ENCODE measurements at regions not wholly inside any gene's neighbourhood (a gene's known extent, or its start where the extent isn't known, plus 50 kb on each side); places are given as distances from the start of the nearest gene placed in this dataset.

DNA sequence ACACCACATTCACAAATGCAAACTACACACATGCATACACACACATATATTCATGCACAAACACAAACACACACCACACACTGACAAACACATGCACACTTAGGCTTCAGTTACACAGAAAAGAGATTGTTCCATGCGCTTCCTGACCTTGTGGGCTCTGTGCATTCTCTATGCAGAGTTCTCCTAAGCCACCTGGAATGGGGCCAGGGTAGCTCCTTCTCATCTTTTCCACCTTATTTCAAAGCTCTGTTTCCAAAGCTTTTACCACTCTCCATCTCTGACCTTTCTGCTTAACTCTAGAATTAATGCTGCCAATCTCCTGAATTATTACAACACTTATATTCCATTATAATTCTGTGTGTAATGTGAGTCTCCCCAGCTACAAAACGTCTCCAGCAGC, 522.3 kb upstream of the MYT1L start:
- H3K4me3 ChIP-seq (ENCODE audit: low read length): no peak overlapping the region
- 54% methylated on average over 1 of the region's 2 CpGs for WGBS (ENCODE audit: insufficient coverage)

DNA sequence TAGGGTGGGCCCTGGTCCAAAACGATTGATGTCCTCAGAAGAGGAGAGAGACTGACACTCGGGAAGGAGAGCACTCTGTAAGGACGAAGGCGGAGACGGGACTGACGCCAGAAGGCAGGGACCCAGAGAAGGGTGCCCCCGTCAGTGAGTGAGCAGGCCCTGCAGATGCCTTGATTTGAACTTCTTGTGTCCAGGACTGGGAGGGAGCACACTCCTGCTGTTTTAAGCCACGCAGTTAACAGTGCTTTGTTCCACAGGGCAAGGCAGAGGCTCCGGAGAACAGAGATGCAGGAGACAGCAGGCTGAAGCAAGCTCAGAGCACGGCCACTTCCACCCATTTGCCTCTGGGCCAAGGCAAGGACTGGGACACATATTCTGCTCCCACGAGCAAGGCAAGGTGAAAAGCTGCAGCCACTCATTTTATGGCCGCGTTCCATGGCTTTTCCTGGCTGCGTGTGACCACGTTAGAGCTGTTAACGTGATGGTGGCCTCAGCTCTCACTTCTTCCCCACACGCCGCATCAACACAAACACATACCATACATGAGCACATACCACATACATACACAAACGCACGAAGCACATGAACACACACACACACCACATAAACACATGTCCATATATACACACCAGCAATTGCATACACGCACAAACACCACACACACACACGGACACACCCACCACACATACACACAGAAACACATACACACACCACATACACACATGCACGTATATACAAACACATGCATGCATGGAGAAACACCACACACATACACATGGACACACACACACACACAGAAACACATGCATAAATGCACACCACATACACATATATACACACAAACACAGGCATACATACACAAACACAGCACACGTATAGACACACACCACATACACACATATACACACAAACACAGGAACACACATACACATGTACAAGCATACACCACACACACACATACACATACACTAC, 521.0 kb upstream of the MYT1L start:
- Histone ChIP-seq H3K27ac (ENCODE audit: low read length) (no peak overlapping the region), H3K4me1 (ENCODE audit: control insufficient read depth, insufficient read depth, low read length) (peaks cover 32% of the 10 kb centered on the region), H3K36me3 (ENCODE audit: control insufficient read depth, insufficient read depth, low read length) (no peaks in the 10 kb centered on the region), H3K9me3 (replicated peaks; ENCODE audit: control insufficient read depth, low read depth, low read length) (no peaks in the 10 kb centered on the region), H3K27me3 (ENCODE audit: control insufficient read depth, insufficient read depth, low read length) (no peaks in the 10 kb centered on the region), H3K4me3 (ENCODE audit: low read length) (no peak overlapping the region)
- peak; percentile 10 for DNase-seq
- 57% methylated on average over 24 of the region's 24 CpGs for WGBS (ENCODE audit: insufficient coverage)

More for the DNA sequence above, 522.3 kb upstream of the MYT1L start:
- no peaks in the 10 kb centered on the region for H3K36me3 ChIP-seq (ENCODE audit: control insufficient read depth, insufficient read depth, low read length)
- H3K27ac ChIP-seq (ENCODE audit: low read length): no peak overlapping the region
- H3K4me1 ChIP-seq (ENCODE audit: control insufficient read depth, insufficient read depth, low read length): peaks cover 20% of the 10 kb centered on the region
- H3K27me3 ChIP-seq (ENCODE audit: control insufficient read depth, insufficient read depth, low read length): no peaks in the 10 kb centered on the region
- DNase-seq: peak; percentile 58
- no peaks in the 10 kb centered on the region for H3K9me3 ChIP-seq (replicated peaks; ENCODE audit: control insufficient read depth, low read depth, low read length)

DNA sequence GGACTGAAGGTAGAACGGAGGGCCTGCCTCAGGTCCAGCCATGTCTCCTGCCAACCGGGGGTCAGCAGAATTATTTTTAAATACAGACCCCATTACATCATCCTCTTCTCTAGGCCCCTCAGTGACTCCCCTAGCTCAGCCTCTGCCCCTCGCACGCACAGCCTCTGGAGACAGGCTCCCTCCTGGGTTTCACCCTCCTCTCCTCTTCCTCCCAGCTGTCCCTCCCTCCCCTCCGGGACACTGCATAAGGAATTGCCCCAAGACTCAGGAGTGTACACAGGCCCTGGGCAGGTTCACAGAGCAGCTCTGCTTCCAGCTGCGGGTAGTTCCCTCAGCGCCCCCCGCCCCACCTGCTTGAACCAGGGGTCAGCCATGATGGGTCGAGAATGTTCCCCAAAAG, 520.2 kb upstream of the MYT1L start:
- H3K27ac ChIP-seq (ENCODE audit: low read length): no peak overlapping the region
- 83% methylated on average over 6 of the region's 9 CpGs for WGBS (ENCODE audit: insufficient coverage)
- H3K27me3 ChIP-seq (ENCODE audit: control insufficient read depth, insufficient read depth, low read length): no peaks in the 10 kb centered on the region
- no peaks in the 10 kb centered on the region for H3K9me3 ChIP-seq (replicated peaks; ENCODE audit: control insufficient read depth, low read depth, low read length)
- no peak overlapping the region for H3K4me3 ChIP-seq (ENCODE audit: low read length)
- peaks cover 40% of the 10 kb centered on the region for H3K4me1 ChIP-seq (ENCODE audit: control insufficient read depth, insufficient read depth, low read length)
- no peaks in the 10 kb centered on the region for H3K36me3 ChIP-seq (ENCODE audit: control insufficient read depth, insufficient read depth, low read length)
- no peak for DNase-seq

GRCh38 chr2:2850859-2851258, 519.8 kb upstream of the MYT1L start:
- Histone ChIP-seq H3K9me3 (replicated peaks; ENCODE audit: control insufficient read depth, low read depth, low read length) (no peaks in the 10 kb centered on the region), H3K27me3 (ENCODE audit: control insufficient read depth, insufficient read depth, low read length) (no peaks in the 10 kb centered on the region), H3K4me3 (ENCODE audit: low read length) (no peak overlapping the region), H3K27ac (ENCODE audit: low read length) (no peak overlapping the region), H3K36me3 (ENCODE audit: control insufficient read depth, insufficient read depth, low read length) (no peaks in the 10 kb centered on the region), H3K4me1 (ENCODE audit: control insufficient read depth, insufficient read depth, low read length) (peaks cover 44% of the 10 kb centered on the region)
- DNase-seq: no peak
- 81% methylated on average over 3 of the region's 7 CpGs for WGBS (ENCODE audit: insufficient coverage)

DNA sequence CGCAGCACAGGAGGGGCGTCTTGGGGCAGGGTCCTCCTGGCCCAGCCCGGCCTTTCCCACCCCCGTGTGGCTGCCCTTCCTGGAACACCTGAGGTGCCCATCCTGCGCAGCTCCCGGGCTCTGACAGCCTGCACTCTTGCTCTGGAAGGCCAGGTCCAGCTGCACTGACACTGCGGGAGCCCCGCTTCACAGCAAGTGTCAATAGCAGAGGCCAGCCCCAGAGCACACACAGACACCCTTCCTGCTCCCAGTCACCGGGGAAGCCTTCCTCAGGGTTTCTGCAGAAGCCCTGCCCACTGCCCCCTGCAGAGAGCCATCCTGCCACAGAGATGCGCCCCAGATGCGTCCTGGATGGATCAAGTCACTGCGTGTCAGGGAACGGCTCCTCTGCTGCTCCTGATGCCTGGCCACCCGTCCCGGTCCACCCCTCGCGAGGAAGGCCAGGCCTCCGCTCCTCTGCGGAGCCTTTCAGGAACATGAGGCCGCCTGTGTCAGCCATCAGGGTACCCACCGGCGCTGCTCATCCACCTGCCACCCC, 519.2 kb upstream of the MYT1L start:
- H3K4me1 ChIP-seq (ENCODE audit: control insufficient read depth, insufficient read depth, low read length): peaks cover 46% of the 10 kb centered on the region
- H3K9me3 ChIP-seq (replicated peaks; ENCODE audit: control insufficient read depth, low read depth, low read length): no peaks in the 10 kb centered on the region
- H3K27ac ChIP-seq (ENCODE audit: low read length): no peak overlapping the region
- H3K27me3 ChIP-seq (ENCODE audit: control insufficient read depth, insufficient read depth, low read length): no peaks in the 10 kb centered on the region
- 91% methylated on average over 18 of the region's 22 CpGs for WGBS (ENCODE audit: insufficient coverage)
- H3K36me3 ChIP-seq (ENCODE audit: control insufficient read depth, insufficient read depth, low read length): no peaks in the 10 kb centered on the region
- H3K4me3 ChIP-seq (ENCODE audit: low read length): no peak overlapping the region
- no peak for DNase-seq

GRCh38 chr2:2849464-2850217, 518.6 kb upstream of the MYT1L start:
- H3K4me1 ChIP-seq (ENCODE audit: control insufficient read depth, insufficient read depth, low read length): peaks cover 46% of the 10 kb centered on the region
- no peaks in the 10 kb centered on the region for H3K27me3 ChIP-seq (ENCODE audit: control insufficient read depth, insufficient read depth, low read length)
- H3K36me3 ChIP-seq (ENCODE audit: control insufficient read depth, insufficient read depth, low read length): no peaks in the 10 kb centered on the region
- 75% methylated on average over 15 of the region's 15 CpGs for WGBS (ENCODE audit: insufficient coverage)
- H3K4me3 ChIP-seq (ENCODE audit: low read length): no peak overlapping the region
- H3K9me3 ChIP-seq (replicated peaks; ENCODE audit: control insufficient read depth, low read depth, low read length): no peaks in the 10 kb centered on the region
- no peak for DNase-seq
- no peak overlapping the region for H3K27ac ChIP-seq (ENCODE audit: low read length)

- no peaks in the 10 kb centered on the region for H3K27me3 ChIP-seq (ENCODE audit: control insufficient read depth, insufficient read depth, low read length)
- WGBS (ENCODE audit: insufficient coverage): 26% methylated on average over 4 of the region's 6 CpGs
- H3K27ac ChIP-seq (ENCODE audit: low read length): no peak overlapping the region
- peaks cover 46% of the 10 kb centered on the region for H3K4me1 ChIP-seq (ENCODE audit: control insufficient read depth, insufficient read depth, low read length)
- no peaks in the 10 kb centered on the region for H3K9me3 ChIP-seq (replicated peaks; ENCODE audit: control insufficient read depth, low read depth, low read length)
- peak; percentile 71 for DNase-seq
- H3K4me3 ChIP-seq (ENCODE audit: low read length): no peak overlapping the region
- no peaks in the 10 kb centered on the region for H3K36me3 ChIP-seq (ENCODE audit: control insufficient read depth, insufficient read depth, low read length)
Observed at GRCh38 chr2:2848621-2849333, 517.7 kb upstream of the MYT1L start.

GRCh38 chr2:2848198-2848597, 517.1 kb upstream of the MYT1L start:
- 67% methylated on average over 4 of the region's 6 CpGs for WGBS (ENCODE audit: insufficient coverage)
- no peaks in the 10 kb centered on the region for H3K36me3 ChIP-seq (ENCODE audit: control insufficient read depth, insufficient read depth, low read length)
- DNase-seq: no peak
- H3K27me3 ChIP-seq (ENCODE audit: control insufficient read depth, insufficient read depth, low read length): no peaks in the 10 kb centered on the region
- H3K4me3 ChIP-seq (ENCODE audit: low read length): no peak overlapping the region
- H3K9me3 ChIP-seq (replicated peaks; ENCODE audit: control insufficient read depth, low read depth, low read length): no peaks in the 10 kb centered on the region
- H3K4me1 ChIP-seq (ENCODE audit: control insufficient read depth, insufficient read depth, low read length): peaks cover 46% of the 10 kb centered on the region
- H3K27ac ChIP-seq (ENCODE audit: low read length): no peak overlapping the region

- 59% methylated on average over 2 of the region's 5 CpGs for WGBS (ENCODE audit: insufficient coverage)
- peak; percentile 57 for DNase-seq
- Histone ChIP-seq H3K36me3 (ENCODE audit: control insufficient read depth, insufficient read depth, low read length) (no peaks in the 10 kb centered on the region), H3K4me1 (ENCODE audit: control insufficient read depth, insufficient read depth, low read length) (peaks cover 46% of the 10 kb centered on the region), H3K9me3 (replicated peaks; ENCODE audit: control insufficient read depth, low read depth, low read length) (no peaks in the 10 kb centered on the region), H3K27me3 (ENCODE audit: control insufficient read depth, insufficient read depth, low read length) (peaks cover 2% of the 10 kb centered on the region), H3K27ac (ENCODE audit: low read length) (peak overlapping the region; percentile 52), H3K4me3 (ENCODE audit: low read length) (no peak overlapping the region)
Observed at GRCh38 chr2:2847209-2847676, 516.2 kb upstream of the MYT1L start.

All from muscle of leg (tissue), 3 donors.